H54 (cell line): ENCODE measurements at regions not wholly inside any gene's neighbourhood (a gene's known extent, or its start where the extent isn't known, plus 50 kb on each side); places are given as distances from the start of the nearest gene placed in this dataset.

ENCODE experiments used
- DNase-seq: peaks from one replicate; pipeline ENCODE4 v3.0.0; 2011; ENCODE audit warnings: low spot score, mixed read lengths; ENCODE audit not compliant: insufficient read length
- FAIRE-seq: peaks from 3 replicates; lab custom pipeline; 2011; peaks lifted over from hg19 to GRCh38; lab: Jason Lieb, UNC
- POLR2A ChIP-seq: IDR thresholded peaks from 2 replicates; pipeline ENCODE4 v1.6.1; 2011; ENCODE audit warnings: low read depth, mild to moderate bottlenecking, low read length

GRCh38 chr1:234777856-234778220, 167.9 kb upstream of the IRF2BP2 start:
- TF ChIP-seq POLR2A = no peak
- DNase-seq = no peak
- FAIRE-seq = no peak

DNA sequence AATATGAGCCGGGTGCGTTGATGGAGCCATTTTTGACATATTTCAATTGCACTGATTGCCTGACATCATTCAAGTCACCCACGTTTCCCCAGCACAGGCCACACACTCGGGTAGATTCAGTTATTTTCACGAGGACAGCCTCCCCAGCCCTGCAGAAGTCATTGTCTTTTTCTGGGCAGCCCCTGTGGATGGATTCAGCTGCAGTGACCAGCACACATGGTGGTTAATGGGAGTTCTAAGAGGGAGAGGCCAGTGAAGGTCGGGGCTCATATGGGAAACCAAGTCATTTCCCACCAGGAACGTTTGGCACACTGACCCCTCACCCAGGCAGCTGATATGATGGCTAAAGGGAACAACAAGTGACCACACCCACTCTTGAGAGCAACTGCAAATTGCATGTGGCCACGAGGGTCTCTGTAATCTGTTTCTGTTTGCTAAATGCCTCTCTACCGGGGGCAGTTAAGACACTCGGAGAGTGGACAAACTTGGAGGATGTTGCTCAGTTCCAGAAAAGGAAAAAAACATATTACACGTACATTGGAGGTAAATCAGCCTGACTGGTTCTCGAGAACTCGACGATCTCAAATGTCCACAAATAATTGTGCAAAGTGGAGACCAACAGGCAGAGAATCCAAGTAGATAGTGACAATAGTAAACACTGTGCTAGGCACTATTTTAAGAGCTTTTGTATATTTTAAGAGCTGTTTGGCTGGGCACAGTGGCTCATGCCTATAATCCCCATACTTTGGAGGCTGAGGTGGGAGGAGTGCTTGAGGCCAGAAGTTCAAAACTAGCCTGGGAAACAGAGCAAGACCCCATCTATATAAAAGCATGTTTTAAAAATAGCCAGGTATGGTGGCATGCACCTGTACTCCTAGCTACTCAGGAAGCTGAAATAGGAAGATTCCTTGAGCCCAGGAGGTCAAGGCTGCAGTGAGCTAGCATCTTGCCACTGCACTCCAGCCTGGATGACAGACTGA, 167.2 kb upstream of the IRF2BP2 start:
- FAIRE-seq (no peak), DNase-seq (no peak)
- TF ChIP-seq POLR2A = no peak

- DNase-seq (no peak), FAIRE-seq (no peak)
- TF ChIP-seq POLR2A = no peak
Measured at GRCh38 chr1:234776256-234776875, 166.4 kb upstream of the IRF2BP2 start.

DNA sequence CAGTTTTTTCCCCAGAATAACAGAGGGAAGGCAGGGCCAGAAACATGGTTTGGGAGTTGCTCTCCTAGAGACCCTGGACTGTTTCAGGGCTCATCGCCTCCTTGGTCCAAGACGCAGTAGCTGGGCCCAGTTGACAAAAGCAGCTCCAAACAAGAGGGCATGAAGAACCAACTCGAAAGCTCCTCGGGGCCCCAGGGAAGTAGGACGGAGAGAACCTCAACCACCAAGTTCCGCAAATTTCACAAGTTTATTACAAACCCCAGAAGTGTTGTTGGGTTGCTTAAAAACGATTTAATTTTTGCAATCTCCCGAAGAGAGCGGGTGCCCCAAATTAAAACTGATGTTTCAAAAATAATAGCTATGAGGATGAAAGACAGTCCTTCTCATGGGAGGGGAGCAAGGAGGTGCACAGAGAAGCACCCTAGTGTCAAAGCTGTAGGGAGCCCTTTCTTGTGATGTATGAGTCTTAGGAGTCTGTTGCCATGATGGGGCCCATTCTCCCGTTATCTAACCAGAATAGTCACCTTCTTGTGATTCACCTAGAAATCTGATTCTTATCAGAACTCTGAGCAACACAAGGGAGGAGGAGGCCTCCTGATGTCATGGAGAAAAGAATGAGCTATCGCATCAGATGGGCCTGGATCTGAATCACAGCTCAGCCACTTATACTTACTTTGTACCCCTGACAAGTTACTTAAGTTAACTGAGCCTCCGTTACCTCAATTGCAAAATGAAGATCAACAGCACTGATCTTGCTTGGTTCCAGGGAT, 165.7 kb upstream of the IRF2BP2 start:
- DNase-seq (no peak), FAIRE-seq (no peak)
- no peak for TF ChIP-seq POLR2A

GRCh38 chr1:234774971-234775370, 165.0 kb upstream of the IRF2BP2 start:
- FAIRE-seq (no peak), DNase-seq (no peak)
- no peak for TF ChIP-seq POLR2A

DNA sequence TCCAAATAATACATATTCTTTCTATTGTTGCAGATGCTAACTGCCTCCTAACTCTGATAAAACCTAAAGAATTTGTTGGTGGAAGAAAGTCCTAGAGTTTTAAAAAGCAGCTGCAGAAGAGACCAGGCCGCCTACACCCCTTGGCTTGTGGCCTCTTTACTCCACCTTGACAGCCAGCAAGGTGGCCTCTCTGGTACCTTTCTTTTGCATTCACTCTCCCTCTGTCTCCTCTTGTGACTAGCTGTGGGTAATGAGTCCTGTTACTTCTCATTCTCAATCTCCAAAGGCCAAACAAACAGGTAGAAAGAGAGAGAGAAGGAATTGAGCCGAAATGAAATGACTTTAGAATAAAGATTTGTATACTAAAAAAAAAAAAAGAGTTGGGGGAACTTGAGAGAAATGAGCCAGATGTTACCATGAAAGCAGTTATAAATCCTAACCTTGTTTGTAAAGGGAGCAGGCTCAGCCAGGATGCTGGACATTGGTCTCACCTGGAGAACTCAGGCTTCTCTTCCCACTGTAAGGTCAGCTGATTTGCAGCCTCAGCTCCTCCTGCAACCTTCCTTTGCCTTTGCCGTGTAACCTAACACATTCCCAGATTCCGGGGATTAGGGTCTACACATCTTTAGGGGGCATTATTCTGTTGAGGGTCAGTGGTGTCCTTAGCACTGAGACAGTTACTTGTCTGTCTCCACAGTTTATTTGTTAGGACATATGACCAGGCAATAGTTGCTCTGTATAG, 164.1 kb upstream of the IRF2BP2 start:
- FAIRE-seq = no peak
- no peak for TF ChIP-seq POLR2A
- no peak for DNase-seq

GRCh38 chr1:234772345-234773147, 162.6 kb upstream of the IRF2BP2 start:
- peak; percentile 68 for FAIRE-seq
- peak; percentile 93 for DNase-seq
- TF ChIP-seq POLR2A = peak; percentile 35

GRCh38 chr1:234771642-234772344, 161.8 kb upstream of the IRF2BP2 start:
- DNase-seq (no peak), FAIRE-seq (no peak)
- TF ChIP-seq POLR2A = no peak

- no peak for FAIRE-seq
- no peak for DNase-seq
Measured at GRCh38 chr1:234770924-234771540, 161.1 kb upstream of the IRF2BP2 start.

GRCh38 chr1:234769986-234770795, 160.2 kb upstream of the IRF2BP2 start:
- no peak for TF ChIP-seq POLR2A
- no peak for DNase-seq
- FAIRE-seq = no peak

More at GRCh38 chr1:234770924-234771540, 161.1 kb upstream of the IRF2BP2 start:
- TF ChIP-seq POLR2A = no peak

DNA sequence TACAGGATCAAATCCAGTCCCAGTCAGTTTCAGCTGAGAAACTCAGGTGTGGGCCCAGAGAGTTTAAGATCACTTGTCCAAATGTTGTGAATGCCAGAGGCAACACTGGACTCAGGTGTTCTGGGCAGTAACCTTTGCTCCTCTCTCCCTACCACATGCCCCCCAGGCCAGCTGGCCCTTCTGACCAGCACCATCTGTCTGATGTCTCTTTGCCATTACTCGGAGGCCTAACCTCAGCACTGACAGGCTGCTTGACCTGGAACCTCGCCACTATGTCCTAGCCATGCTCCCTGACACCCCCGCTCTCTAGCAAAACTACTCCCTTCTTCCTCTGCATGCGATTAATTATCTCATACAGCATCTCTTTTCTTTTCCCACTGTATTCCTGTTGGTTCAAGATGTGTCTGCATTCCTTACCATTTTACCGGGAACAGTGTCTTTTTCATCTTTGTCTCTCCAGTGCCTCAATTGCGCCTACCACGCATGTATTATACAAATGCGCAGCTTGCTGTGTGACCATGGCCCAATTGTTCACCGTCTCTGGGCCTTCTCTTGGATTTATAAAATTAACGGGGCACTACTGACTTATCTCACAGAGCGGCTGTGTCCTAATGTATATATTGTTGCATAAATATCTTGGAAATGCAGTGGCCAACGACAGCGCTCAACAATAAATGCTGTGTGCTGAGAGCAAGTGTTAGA, 159.5 kb upstream of the IRF2BP2 start:
- TF ChIP-seq POLR2A = no peak
- DNase-seq (no peak), FAIRE-seq (no peak)
